ENCODE measurements at regions not wholly inside any gene's neighbourhood (a gene's known extent, or its start where the extent isn't known, plus 50 kb on each side); places are given as distances from the start of the nearest gene placed in this dataset.
"Not testable (repeated sequence)": the region's sequence is repeated elsewhere in the genome, so short reads cannot be mapped to it uniquely, and the experiment has no call there.

DNA sequence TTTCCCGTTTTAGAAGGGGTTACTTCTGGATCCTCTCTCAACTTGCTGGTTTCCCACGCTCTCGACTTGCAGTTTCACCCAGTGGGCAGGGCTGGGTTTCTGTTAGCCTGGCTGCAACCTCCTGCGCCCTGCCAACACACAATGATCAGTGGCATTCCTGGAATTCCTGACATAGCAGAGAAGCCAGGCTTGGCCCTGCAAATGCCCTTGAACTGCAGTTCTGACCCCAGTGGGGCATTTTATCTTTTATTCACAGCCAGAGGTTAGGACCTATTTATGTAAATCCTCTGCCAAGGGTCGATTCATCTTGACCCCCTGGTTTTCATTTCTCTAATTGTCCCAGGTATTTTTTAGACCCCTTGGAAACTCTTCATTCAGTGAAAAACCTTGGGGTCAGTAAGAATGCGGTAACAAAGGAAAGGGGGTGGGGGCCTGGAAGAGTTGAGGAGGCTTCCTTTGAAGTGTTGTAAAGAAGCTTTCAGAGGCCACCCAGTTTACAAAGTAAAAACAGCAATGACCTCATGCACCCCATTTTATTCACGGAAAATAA is 217.6 kb downstream of the ZNF674 start:
- Histone ChIP-seq H3K9me3 (ENCODE audit: low read depth, low read length) (no peaks in the 10 kb centered on the region), H3K27me3 (ENCODE audit: insufficient read depth, low read length) (no peaks in the 10 kb centered on the region), H3K4me3 (ENCODE audit: low read length) (no peak overlapping the region), H3K4me1 (ENCODE audit: insufficient read depth, low read length) (no peaks in the 10 kb centered on the region)

DNA sequence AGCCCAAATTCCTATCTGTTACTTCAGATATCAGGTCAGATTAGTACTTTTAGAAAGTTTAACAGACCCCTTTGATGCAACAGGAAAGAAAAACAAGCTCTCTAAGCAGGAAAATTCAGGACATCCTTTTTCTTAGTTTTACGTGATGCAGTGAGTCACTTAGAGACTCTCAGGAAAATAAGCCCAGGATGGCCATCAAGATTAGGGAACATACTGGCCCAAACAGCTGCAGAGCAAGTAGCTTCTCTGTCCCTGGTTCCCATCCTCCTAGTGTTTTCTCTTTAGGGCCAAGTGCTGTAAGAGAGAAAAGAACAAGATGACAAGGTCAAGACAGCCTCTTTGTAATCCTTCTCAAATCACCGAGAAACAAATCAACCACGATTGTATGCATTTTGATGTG is 219.1 kb downstream of the ZNF674 start:
- Histone ChIP-seq H3K4me1 (ENCODE audit: insufficient read depth, low read length) (no peaks in the 10 kb centered on the region), H3K27me3 (ENCODE audit: insufficient read depth, low read length) (no peaks in the 10 kb centered on the region), H3K9me3 (ENCODE audit: low read depth, low read length) (no peaks in the 10 kb centered on the region), H3K4me3 (ENCODE audit: low read length) (no peak overlapping the region)

DNA sequence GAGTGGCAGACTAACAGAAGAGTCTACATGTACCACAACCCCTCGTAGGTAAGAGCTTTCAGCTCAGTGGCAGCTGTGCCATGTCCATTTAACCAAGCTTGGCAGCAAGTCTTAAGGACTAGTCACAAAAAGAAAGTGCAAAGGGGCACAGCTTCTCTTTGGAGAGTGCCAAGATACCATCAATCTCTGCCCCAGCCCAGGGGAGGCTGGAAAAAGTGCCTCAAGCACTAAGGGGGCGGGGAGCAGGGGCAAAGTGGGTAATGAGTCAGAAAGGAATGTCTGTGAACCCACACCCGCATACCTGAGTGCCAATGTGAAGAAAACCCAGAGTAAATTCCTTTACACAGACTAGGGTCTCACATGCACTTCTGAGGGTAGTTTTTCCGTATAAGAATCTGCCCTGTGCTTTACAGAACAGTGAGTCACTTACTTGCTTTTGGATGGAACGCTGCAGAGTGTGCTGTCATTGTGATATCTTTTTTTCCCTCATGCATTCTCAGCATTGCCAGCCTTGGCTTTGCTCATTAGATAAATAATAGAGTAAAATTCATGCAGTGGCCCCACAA is 219.8 kb downstream of the ZNF674 start:
- no peaks in the 10 kb centered on the region for H3K27me3 ChIP-seq (ENCODE audit: insufficient read depth, low read length)
- no peak overlapping the region for H3K4me3 ChIP-seq (ENCODE audit: low read length)
- H3K4me1 ChIP-seq (ENCODE audit: insufficient read depth, low read length), result no peaks in the 10 kb centered on the region
- H3K9me3 ChIP-seq (ENCODE audit: low read depth, low read length), result no peaks in the 10 kb centered on the region

DNA sequence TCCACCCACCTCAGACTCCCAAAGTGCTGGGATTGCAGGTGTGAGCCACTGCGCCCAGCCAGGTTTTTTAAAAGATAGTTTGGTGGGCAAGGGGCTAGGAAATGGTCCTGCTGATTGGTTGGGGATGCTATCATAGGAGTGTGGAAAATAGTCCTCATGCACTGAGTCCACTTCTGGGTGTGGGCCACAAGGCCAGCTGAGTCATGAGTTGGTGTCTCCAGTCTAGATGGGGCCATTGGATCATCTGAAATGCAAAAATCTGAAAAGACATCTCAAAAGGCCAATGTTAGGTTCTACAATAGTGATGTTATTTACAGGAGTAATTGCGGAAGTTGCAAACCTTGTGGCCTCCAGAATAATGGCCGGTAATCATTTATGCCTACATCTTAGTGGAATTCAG is 221.1 kb downstream of the ZNF674 start:
- no peaks in the 10 kb centered on the region for H3K27me3 ChIP-seq (ENCODE audit: insufficient read depth, low read length)
- H3K4me1 ChIP-seq (ENCODE audit: insufficient read depth, low read length), result no peaks in the 10 kb centered on the region
- H3K9me3 ChIP-seq (ENCODE audit: low read depth, low read length), result no peaks in the 10 kb centered on the region
- no peak overlapping the region for H3K4me3 ChIP-seq (ENCODE audit: low read length)

DNA sequence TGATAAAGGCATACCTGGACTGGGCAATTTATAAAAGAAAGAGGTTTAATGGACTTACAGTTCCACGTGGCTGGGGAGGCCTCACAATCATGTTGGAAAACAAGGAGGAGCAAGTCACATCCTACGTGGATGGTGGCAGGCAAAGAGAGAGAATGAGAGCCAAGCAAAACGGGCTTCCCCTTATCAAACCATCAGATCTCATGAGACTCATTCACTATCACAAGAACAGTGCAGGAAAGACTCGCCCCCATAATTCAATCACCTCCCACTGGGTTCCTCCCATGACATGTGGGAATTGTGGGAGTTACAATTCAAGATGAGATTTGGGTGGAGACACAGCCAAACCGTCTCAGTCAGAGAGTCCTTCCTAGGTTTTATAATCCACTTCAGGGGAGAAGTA is 222.3 kb downstream of the ZNF674 start:
- not testable (repeated sequence) for H3K4me3 ChIP-seq (ENCODE audit: low read length); H3K4me1 ChIP-seq (ENCODE audit: insufficient read depth, low read length); H3K27me3 ChIP-seq (ENCODE audit: insufficient read depth, low read length); H3K9me3 ChIP-seq (ENCODE audit: low read depth, low read length)

DNA sequence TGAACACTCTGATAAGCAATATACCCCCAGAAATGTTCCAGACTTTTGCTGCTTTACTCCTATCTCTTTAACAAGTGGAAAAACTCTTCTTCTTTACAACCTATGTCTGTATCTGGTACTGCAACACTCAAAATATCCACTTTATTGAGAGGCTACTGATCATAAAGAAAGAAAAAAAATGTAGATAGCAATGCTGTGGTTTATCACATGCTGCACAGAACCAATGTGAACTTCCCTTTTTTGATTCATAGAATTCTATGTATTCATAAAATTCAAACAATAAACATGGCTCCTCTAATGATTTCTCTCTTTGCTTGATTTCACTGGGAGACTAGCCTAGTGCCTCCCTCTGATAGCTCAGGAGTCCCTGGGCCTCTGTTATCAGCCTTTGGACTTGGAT is 223.5 kb downstream of the ZNF674 start:
- Histone ChIP-seq H3K4me1 (ENCODE audit: insufficient read depth, low read length) (no peaks in the 10 kb centered on the region), H3K9me3 (ENCODE audit: low read depth, low read length) (no peaks in the 10 kb centered on the region), H3K4me3 (ENCODE audit: low read length) (no peak overlapping the region), H3K27me3 (ENCODE audit: insufficient read depth, low read length) (no peaks in the 10 kb centered on the region)

DNA sequence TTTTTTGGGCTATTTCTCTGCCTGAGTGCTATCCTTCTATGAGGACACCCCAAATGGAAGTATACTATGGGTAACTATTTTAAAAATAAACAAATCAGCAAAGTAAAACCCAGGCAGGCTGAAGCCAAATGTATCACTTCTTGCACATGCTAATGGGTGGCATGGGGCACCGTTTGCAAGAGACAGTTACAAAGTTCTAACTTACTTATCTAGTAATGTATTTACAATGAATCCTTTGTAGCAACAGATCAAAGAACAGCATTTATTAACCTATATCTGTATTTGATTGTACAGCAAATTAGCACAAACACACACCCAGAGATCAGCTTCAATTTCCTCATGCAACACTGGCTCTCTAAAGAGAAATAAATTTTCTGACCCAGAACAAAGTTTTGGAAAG is 225.5 kb downstream of the ZNF674 start:
- no peak overlapping the region for H3K4me3 ChIP-seq (ENCODE audit: low read length)
- no peaks in the 10 kb centered on the region for H3K4me1 ChIP-seq (ENCODE audit: insufficient read depth, low read length)
- no peaks in the 10 kb centered on the region for H3K9me3 ChIP-seq (ENCODE audit: low read depth, low read length)
- no peaks in the 10 kb centered on the region for H3K27me3 ChIP-seq (ENCODE audit: insufficient read depth, low read length)

DNA sequence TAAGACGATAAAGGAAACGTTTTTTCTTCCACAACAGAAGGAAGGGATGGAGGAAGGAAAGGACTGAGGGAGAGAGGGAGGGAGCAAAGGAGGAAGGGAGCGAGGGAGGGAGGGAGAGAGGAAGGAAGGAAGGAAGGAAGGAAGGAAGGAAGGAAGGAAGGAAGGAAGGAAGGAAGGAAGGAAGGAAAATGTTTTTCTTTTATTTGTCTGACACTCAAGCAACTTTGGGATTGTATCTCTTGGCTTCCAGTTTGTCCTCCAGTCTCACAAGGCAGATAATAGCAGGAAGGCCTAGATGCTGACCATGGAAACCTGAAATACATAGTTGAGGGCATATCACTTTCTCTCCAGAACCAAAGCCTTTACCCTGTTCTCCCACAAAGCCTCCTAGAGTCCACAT is 226.7 kb downstream of the ZNF674 start:
- Histone ChIP-seq H3K4me1 (ENCODE audit: insufficient read depth, low read length) (no peaks in the 10 kb centered on the region), H3K9me3 (ENCODE audit: low read depth, low read length) (no peaks in the 10 kb centered on the region), H3K27me3 (ENCODE audit: insufficient read depth, low read length) (no peaks in the 10 kb centered on the region), H3K4me3 (ENCODE audit: low read length) (no peak overlapping the region)

DNA sequence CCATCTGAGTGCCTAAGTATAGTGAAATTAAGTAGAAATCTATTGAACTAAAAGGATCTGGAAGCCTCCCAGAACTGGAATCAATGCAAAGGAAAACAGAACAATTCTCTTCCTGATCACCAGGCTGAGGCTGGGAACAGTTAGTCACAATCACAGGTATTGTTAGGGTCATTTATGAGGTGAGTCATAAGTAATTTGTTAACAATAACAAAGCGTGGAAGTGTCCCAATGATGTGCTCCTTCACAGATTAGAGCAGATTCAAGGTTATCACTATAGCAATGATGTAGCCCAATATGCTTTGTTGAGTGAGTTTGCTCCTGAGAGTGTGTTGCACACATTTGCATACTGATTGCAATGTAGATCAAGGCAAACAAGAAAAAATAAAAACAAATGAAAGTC is 228.1 kb downstream of the ZNF674 start:
- H3K27me3 ChIP-seq (ENCODE audit: insufficient read depth, low read length), result no peaks in the 10 kb centered on the region
- no peaks in the 10 kb centered on the region for H3K4me1 ChIP-seq (ENCODE audit: insufficient read depth, low read length)

DNA sequence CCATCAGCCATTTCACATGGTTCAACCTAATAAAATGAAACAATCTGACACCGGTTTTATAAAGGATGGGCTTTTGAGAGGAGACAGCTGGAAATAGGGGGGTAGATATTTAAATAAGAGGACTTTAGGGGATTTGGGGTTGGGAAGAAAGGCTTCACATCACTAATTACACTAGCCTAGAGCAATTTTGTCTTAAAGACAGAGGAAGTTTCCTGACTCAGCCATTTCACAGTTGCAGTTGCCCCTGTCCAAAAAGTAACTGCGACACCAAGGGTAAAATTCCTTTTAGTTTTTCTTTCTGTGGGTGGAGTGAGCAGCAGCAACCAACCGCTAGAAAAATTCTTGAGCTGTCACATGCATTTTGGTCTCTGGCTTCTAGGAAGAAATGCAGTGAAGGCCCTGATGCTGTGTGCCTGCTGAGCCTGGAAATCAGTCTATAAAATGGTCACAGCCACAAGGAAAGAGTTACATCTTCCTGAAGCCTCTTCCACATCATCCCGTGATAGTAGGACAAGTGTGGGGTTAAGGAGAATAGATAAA is 233.6 kb downstream of the ZNF674 start:
- Histone ChIP-seq H3K4me3 (ENCODE audit: low read length) (no peak overlapping the region), H3K9me3 (ENCODE audit: low read depth, low read length) (no peaks in the 10 kb centered on the region), H3K4me1 (ENCODE audit: insufficient read depth, low read length) (no peaks in the 10 kb centered on the region), H3K27me3 (ENCODE audit: insufficient read depth, low read length) (no peaks in the 10 kb centered on the region)

More for the DNA sequence above, 228.1 kb downstream of the ZNF674 start:
- Histone ChIP-seq H3K9me3 (ENCODE audit: low read depth, low read length) (no peaks in the 10 kb centered on the region), H3K4me3 (ENCODE audit: low read length) (no peak overlapping the region)

DNA sequence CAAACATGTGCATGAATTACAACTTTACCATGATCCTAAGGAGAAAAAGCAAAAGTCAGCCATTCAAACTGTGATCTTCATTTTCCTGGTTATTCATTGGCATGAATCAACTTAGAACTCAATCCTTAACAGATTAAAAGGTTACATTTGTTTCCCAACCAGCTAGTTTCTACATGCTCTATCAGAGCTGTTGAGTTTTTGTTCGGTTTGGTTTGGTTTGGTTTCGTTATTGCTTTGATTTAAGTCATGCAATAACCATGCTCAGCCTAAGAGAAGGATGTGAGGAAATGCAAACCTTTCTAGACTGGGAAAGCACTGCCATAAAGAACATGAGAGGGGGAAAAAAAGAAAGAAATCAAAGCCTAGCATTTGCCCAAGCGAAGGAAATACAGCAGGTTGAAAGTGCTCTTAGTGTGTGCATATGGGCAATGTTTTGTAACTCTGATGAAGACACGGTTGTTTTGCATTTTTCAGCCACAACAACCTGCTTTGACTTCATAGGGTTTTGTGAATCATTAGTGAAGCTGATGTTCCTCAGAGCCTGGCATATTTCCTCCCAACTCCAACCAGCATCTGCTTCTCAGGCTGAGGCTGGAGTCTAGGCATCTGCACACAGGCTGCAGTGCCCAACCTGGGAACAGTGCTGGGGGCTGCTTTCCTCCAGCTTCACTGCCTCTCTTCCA is 234.3 kb downstream of the ZNF674 start:
- H3K9me3 ChIP-seq (ENCODE audit: low read depth, low read length), result no peaks in the 10 kb centered on the region
- H3K27me3 ChIP-seq (ENCODE audit: insufficient read depth, low read length), result no peaks in the 10 kb centered on the region
- H3K4me1 ChIP-seq (ENCODE audit: insufficient read depth, low read length), result no peaks in the 10 kb centered on the region
- no peak overlapping the region for H3K4me3 ChIP-seq (ENCODE audit: low read length)

DNA sequence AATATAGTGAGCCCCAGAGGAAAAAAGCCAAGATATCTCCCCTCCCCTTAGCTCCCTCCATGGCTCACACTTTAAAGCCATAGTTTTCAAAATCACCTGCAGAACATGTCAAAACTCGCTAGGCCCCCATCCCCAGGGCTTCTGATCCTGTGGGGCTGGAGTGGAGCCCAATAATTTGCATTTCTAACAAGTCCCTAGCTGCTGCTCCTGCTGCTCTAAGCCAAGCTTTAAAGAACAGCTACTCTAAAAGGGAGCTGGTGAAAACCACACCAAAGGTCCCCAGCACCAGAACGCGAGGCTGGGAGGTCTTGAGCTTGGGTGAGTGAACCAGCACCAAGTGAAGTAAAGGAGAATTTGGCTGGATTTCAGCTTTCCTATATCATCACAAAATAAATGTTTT is 237.1 kb downstream of the ZNF674 start:
- Histone ChIP-seq H3K4me3 (ENCODE audit: low read length) (no peak overlapping the region), H3K9me3 (ENCODE audit: low read depth, low read length) (no peaks in the 10 kb centered on the region), H3K4me1 (ENCODE audit: insufficient read depth, low read length) (no peaks in the 10 kb centered on the region), H3K27me3 (ENCODE audit: insufficient read depth, low read length) (no peaks in the 10 kb centered on the region)

DNA sequence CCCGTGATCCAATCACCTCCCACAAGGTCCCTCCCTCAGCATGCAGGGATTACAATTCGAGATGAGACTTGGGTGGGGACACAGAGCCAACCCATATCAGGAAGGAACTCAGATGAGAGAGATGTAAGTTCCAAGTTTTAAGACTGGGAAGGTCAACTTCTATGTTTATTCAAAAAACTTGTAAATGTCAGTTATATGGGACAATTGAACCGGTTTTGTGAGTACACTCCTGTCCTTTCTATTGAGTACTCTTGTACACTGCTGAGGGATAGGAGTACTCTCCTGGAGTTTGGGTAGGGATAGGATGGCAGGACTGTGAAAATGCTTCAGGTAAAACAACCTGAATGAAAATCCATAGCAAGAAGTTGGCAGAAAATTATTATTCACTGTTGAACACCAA is 239.1 kb downstream of the ZNF674 start:
- no peaks in the 10 kb centered on the region for H3K9me3 ChIP-seq (ENCODE audit: low read depth, low read length)
- H3K27me3 ChIP-seq (ENCODE audit: insufficient read depth, low read length), result no peaks in the 10 kb centered on the region
- no peaks in the 10 kb centered on the region for H3K4me1 ChIP-seq (ENCODE audit: insufficient read depth, low read length)
- no peak overlapping the region for H3K4me3 ChIP-seq (ENCODE audit: low read length)

DNA sequence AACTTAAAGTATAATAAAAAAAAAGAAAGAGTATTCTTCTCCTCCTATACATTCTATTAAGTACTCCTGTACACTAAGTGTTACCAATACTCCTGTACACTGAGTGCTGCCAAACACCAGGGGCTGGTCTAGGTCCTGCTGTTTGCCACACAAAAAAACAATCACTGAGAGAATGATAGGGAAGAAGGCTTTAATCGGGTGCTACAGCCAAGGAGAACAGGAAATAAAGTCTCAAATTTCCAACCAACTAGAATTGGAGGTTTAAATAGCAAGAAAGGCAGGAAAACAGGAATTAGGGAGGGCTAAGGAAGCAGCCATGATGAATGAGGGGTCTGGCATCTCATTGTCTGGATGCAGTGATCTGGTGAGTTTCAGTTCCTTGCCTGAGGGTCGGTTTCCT is 239.8 kb downstream of the ZNF674 start:
- H3K4me3 ChIP-seq (ENCODE audit: low read length), result no peak overlapping the region
- no peaks in the 10 kb centered on the region for H3K9me3 ChIP-seq (ENCODE audit: low read depth, low read length)
- no peaks in the 10 kb centered on the region for H3K4me1 ChIP-seq (ENCODE audit: insufficient read depth, low read length)
- H3K27me3 ChIP-seq (ENCODE audit: insufficient read depth, low read length), result no peaks in the 10 kb centered on the region

DNA sequence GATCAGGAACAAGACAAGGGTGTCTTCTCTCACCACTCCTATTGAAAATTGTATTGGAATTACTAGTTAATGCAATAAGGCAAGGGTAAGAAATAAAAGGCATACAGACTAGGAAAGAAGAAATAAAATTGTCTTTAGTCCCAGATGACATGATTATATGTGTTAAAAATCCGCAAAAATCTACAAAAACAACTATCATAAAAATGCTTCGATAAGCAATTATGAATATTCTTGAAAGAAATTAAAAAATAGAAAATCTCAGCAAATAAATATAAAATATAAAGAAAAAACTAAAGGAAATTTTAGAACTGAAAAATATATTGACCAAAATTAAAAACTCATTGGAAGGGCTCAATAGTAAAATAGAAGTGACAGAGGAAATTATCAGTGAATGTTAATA is 243.3 kb downstream of the ZNF674 start:
- no peaks in the 10 kb centered on the region for H3K9me3 ChIP-seq (ENCODE audit: low read depth, low read length)
- H3K27me3 ChIP-seq (ENCODE audit: insufficient read depth, low read length), result no peaks in the 10 kb centered on the region
- H3K4me1 ChIP-seq (ENCODE audit: insufficient read depth, low read length), result no peaks in the 10 kb centered on the region
- H3K4me3 ChIP-seq (ENCODE audit: low read length), result no peak overlapping the region

DNA sequence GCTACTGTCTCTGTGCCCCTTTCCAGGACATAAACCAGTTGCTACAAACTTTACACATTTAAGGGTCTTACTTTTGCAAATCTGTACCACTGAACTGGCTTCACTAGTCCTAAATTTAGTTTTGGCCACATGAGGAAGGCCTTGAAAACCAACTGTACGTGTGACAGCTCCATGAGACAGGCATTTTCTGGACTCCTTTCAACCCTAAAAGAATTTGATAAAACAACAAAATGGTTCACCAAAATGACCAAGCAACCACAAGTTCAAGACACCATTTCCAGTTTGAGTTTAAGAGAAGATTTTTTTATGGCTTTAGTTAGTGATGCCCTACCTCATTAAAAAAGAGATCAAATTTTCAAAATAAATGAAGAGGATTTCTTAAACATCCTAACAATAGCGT is 246.4 kb downstream of the ZNF674 start:
- H3K27me3 ChIP-seq (ENCODE audit: insufficient read depth, low read length), result no peaks in the 10 kb centered on the region
- H3K4me1 ChIP-seq (ENCODE audit: insufficient read depth, low read length), result no peaks in the 10 kb centered on the region
- no peaks in the 10 kb centered on the region for H3K9me3 ChIP-seq (ENCODE audit: low read depth, low read length)
- no peak overlapping the region for H3K4me3 ChIP-seq (ENCODE audit: low read length)

Measured in mononuclear cell (primary cell).